HG03469 (cell line): ENCODE measurements at regions not wholly inside any gene's neighbourhood (a gene's known extent, or its start where the extent isn't known, plus 50 kb on each side); places are given as distances from the start of the nearest gene placed in this dataset.

Experiments
- ATAC-seq: cut with Tn5 transposase; IDR thresholded peaks from one replicate; pipeline ENCODE4 v1.9.1; 2021; ENCODE audit warnings: mild to moderate bottlenecking, moderate library complexity, moderate number of reproducible peaks; ENCODE audit not compliant: unreplicated experiment

DNA sequence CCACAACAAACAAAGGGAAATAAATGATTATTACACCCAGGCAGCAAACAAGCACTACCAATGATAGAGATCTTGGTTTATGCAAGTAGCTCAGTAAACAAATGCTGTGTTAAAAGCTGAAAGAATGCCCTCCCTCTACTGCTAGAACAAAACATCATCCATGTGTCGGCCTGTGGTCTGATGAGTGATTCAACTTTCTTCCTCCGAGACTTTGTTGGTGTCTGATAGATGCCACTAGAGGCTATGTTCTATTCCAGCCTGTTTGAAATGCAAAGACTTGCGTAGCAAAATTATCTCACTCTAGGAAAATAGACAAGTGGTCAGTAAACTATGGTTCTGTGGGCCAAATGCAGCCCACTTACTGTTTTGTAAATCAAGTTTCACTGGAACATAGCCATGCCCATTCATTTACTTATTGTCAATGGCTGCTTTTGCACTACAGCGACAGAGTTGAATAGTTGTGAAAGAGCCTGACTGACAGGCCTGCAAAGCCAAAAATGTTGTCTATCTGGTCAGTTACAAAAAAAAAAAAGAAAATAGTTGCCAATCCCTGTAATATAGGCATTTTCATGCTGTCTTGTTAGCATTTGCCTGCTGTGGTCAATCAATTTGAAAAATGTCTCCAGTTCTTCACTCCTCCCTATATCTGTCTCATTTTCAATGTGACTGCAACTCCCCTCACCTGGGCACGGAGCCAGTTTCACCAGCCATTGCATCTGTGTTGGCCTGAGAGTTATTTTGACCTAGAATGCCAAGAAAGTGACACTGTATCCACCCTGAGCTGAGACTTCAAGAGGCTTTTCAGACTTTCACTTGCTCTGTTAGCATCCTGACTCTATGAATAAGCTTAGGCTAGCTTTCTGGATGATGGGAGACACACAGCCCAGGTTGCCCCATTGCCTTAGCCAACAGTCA lies 544.6 kb upstream of the BTBD3 start:
- ATAC-seq, result no peak

DNA sequence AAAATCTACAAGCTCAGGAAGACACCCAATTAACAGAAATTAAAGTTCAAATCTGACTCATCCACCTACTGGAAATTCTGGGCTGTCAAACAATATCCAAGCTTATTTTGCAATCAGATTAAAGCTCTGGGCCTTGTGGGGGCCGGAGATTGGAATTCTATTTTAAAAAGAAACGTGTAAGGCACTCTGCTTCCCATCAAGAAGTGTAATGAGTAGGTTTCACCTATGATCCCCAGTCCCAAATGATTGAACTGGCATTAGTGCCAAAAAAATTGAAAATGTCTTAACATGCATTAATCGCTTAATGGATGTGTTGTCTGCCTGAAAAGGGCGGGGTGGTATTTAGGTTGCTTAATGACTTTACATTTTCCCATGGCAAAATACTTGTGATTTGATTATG lies 542.4 kb upstream of the BTBD3 start:
- ATAC-seq, result no peak

DNA sequence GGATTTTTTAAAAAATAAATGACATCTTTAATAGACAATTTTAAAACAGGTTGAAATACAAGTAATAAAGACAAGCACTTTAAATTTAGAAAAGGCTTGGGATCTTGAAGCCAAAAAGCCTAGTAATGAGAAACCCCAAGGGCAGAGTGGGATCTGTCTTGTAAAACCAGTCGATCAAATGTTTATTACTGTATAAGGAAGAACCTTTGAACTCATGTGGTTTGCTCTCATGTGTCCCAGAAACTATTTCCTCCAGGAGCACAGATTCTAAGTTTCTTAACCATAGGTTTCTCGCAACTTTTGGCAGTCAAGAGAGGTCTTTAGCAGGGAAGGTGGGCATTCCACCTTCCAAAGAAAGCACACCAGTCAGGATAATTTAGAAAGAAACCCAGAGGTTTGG lies 541.7 kb upstream of the BTBD3 start:
- no peak for ATAC-seq

DNA sequence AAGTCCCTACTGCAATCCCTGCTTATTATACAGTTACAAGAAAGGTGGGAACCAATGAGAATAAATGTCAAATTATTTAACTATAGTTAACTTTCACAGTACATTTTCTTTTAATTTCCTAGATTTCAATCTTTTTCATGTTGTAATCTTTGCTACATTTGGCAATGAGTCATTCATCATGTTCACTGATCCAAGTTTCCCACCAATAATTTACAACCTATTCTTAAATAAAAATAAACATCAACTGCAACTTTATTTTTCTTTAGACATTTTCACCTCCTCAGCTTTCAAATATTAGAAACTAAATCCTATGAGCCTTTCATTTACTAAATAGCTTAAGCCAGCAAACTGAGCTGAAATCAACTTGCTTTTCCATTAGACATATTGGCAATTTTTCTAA lies 541.3 kb upstream of the BTBD3 start:
- ATAC-seq, result no peak

DNA sequence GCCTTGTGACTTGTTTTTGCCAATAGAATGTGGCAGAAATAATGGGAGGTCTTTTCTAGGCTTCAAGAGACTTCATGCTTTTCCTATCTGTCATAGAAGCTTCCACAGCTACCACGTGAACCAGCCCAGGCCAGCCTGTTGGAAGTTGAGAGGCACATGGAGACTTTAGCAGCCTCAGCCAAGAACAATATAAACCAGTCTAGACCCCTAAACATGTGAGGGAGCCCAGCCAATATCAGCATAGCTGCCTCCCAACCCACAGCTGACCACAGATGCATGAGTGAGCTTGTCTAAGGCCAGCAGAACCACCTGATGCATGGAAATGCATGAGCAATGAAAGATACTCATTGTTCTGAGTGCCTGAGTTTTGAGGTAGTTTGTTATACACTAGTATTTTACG lies 540.7 kb upstream of the BTBD3 start:
- no peak for ATAC-seq

DNA sequence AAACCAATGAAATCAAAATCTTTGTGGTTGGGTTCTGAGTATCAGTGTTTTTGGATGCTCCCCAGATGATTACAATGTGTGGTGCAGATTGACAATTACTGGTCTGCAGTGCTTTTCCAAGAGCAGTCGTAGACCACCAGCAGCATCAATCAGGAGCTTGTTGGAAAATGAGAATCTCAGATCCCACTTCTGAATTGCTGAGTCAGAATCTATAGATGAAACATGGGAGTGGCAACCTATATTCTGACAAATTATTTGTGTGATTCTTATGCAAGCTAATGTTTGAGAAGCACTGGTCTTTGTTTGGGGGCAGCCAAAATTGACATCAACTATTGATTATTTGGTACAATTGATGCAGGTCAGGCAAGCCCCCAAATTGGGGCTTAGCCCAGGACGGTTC lies 539.9 kb upstream of the BTBD3 start:
- no peak for ATAC-seq

DNA sequence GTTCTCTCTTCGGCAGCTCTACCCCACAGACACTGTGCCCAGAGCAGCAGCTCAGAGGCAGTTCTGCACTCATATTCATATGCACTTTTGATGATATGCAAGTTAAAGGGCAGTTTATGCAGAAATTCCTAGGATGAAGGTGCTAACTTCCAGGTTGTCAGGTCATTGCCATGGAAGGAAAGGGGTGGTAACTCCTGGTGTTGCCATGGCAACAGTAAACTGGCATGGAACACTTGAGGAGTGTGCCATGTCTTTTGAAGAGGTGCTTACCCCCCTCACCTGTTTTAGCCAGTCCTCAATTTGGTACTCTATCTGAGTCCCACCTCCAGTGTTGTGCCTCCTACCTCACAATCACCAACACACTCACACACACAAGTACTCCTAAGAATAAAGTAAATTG lies 539.4 kb upstream of the BTBD3 start:
- no peak for ATAC-seq

DNA sequence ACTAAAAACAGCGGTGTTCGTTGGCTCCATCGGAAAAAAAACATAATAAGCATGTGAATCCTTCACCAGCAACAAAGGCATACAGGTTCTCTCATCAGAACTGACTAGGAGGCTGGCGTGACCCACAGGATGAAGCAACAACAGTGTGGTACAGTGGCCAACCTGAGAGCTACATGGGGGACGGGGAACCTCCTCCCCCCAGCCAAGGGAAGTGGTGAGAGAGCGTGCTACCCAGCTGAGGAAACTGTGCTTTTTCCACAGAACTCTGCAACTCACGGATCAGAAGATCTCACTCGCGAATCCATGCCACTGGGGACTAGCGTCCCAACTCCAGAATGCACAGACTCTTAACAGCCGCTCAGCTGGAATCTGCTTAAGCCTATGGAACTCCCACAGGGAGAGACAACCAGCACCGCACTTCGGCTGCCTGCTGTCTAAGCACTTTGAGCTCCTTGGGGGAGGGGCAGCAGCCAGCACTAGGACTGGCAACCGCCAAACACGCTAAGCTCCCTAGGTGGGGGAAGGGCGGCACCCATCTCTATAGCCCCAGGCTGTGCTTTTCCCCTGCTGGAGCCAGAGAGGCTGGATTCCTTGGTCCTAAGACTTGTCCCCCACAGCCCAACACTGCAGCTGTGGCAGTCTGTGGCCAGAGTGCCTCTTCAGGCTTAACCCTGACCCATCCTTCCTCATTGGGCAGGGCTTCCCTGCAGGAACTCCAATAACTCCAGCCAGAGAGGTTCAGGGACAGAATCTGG lies 538.3 kb upstream of the BTBD3 start:
- ATAC-seq, result no peak

DNA sequence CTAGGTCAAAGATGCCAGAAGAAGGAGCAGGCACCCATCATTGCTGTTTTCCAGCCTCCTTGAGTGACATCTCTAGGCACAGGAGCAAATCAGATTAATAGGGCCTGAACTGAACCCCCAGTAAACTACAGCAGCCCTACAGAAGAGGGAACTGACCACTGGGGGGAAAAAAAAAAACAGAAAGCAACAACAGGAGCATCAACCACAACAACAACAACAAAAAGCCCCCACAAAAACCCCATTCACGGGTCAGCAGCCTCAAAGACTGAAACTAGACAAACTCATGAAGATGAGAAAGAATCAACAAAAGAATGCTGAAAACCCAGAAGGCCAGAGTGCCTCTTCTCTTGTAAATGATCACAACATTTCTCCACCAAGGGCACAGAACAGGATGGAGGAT lies 537.4 kb upstream of the BTBD3 start:
- ATAC-seq, result no peak

DNA sequence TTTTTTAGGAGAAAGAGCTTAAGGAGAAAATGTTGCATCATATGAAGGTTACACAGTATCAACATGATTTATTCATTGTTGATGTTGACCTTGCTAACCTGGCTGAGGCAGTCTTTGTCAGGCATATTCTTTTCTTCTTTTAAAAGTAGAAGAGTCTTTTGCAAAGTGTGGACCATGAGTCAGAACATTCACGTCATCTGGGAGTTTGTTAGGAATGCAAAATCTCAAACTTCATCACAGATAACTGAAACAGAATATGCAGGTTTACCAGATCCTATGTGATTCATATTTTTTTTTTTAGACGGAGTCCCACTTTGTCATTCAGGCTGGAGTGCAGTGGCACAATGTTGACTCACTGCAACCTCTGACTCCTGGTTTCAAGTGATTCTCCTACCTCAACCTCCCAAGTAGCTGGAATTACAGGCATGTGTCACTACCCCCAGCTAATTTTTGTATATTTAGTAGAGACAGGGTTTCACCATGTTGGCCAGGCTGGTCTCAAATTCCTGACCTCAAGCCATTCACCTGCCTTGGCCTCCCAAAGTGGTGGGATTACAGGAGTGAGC lies 530.4 kb upstream of the BTBD3 start:
- no peak for ATAC-seq

DNA sequence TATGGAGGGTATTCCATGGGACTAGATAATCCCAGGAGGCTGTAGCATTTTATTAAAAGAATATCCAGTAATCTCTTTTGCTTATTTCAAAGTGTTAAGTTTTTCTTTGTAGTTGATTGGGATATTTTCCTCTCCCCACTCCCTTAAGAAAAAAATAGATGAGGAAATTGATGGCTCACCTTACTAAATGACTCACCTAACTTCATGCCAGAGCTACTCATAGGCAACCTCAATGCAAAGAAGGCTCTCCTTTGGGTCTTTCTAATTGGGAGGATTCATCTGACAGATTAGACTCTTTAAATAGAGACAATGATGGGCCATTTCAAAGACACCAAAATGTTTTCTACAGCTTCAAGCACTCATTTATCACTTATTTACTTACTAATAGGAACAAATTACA lies 528.5 kb upstream of the BTBD3 start:
- ATAC-seq, result no peak

DNA sequence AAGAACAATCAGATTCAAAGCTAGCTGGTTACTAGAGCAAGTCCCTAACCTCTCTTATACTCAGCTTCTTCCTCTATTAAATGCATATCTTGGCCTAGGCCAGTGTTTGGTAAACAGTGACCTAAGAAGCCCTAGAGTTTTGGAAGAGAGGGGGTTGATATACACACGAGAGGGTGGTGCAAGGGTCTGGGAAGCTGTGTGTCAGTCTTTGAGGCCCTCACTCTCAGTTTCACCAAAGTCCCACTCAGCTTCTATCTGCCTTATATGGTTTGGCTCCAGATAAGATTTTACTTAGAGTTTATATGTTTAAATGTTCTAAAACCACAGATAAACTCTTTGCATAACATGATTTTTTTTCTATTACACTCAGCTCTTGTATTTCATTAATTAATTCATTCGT lies 526.1 kb upstream of the BTBD3 start:
- ATAC-seq, result no peak

DNA sequence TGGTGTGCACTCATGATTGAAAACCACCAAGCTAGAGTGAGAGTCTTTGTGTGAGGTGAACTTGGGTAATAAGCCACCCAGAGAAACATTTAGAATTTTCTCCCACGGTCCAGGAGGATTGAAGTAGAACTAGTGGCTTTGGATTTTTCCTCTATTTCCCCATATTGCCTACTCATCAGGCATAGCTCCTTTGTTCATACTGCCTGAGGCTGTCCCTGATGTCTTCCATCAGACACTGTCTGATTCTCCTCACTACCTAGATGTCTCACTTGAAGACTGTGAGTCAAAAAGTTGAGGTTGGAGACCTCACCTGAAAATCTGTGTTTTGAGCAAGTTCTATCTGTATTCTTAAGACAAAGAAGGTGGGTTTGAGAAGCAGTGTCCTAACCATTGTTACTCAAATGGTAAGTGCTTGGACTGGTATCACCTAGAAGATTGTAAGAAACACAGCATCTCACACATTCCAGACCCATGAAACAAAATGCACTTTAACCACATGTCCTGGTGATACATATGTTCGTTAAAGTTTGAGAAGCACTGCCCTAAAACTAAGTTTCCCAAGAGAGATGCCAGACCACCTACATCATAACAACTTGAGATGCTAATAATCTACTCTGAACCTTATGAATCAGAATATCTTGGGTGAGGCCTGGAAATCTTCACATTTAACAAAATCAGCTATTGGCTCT lies 523.4 kb upstream of the BTBD3 start:
- ATAC-seq, result no peak

DNA sequence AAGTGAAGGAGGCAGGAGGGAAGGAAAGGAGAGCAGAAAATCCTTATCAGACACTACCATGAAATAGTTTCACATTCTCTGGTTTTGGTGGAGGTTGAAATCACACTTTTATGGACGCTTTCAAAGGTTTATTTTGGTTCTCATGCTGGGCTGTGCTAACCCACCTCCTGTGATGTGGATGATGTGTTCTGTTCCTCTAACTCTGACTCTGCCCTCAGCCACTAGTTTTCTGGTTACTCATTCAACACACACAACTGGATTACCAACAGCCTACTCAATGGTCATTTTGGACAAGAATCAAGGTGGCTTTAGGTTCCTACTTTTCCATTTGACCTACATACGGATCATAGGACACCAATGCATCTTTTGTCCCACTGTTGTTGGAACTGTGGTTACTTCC lies 522.1 kb upstream of the BTBD3 start:
- no peak for ATAC-seq

DNA sequence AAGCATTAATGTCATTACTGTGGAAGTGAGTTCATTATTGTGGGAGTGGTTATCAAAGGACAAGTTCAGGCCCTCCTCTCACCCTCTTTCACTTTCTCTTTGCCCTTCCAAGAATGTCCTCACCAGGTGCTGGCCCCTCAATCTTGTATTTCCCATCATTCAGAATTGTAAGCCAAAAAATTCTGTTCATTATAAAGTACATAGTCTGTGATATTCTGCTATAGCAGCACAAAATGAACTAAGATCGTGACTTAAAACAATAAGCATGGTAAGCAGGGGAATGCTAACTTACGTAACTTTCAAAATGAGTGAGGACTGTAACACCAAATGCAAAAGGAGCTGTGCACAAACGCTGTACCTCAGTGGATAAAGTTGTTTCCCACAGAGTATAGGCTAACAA lies 515.7 kb upstream of the BTBD3 start:
- no peak for ATAC-seq

DNA sequence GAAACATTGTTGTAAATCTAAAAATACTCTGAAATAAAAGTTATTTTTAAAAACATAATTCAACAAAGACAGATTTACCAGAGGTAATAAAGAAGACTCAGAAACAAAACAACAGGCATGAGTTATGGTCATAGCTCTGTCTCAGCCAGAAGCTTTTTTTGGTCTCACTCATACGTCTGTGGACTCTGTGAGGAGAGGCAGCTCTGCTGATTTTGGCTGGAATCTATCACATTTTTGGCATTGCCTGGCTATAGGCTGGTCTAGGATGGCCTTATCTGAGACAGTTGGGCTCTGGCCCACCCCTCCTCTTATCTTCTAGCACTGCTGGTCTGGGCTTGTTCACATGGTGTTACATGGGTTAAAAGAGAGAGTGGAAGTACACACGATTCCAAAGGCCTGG lies 514.0 kb upstream of the BTBD3 start:
- ATAC-seq, result no peak

DNA sequence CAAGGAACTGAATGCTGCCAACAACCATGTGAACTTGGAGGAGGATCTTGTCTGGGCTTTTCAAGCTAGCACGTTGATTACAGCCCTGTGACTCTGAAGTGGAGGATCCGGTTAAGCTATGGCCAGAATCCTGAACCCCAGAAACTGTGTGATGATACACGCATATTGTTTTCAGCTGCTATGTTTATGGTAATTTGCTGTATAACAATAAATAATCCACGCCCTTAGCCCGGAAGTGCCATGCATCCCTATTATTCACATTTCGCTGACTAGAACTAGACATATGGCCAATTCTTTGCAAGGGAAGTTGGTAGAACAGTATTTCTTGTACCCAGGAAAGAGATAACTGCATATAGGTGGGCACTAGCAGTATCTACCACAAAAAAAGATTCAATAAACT lies 510.8 kb upstream of the BTBD3 start:
- ATAC-seq, result no peak

DNA sequence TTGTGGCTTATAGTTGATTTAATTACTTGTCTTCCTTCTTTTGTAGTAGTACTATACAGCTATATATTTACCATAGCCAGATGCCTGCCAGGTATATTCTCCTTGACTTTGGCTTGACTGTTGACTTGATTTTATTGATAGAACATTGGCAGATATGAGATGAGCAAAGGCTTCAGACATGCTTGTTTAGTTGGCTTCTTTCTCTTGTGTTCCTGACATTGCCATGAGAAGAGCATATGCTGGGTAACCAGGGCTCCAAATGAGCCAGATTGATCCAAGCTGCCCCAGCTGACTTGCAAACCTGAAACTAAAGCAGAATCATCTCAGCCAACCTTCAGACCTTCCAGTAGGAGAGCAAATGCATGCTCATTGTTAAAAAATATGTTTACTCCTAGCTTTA lies 508.1 kb upstream of the BTBD3 start:
- no peak for ATAC-seq

DNA sequence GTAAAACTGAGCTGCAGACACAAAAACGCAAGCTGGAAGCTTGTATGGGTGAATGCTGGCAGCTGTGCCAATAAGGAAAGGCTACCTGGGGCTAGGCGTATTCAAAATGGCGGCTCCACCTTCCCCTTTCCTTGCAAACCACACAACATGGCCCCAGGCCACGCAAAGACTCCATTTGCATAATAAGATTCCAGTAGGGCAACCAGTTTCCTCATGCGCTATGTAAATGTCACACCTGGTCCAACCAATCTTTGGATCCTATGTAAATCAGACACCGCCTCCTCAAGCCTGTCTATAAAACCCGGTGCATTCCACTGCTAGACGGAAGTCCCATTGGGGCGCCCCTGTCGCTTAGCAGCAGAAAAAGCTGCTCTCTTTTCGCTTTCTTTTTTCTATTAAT lies 505.9 kb upstream of the BTBD3 start:
- ATAC-seq, result no peak

DNA sequence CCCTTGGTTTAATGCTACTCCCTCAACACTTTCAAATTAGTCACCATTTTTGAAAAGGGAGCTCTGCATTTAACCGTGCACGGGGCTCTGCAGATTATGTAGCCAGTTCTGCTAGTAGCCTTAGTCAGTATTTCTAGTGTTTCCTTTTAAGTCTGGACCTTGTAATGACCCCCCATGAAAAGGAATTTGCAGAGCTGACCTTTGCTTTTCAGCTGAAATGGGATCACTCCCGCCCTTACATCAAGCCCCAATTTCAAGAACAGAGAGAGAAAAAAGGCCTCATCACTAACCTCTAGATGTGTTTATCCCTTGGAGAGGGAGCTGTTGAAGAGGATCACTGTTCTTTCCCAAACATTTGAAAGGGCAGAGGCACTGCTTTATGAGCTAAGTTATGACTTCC lies 490.7 kb upstream of the BTBD3 start:
- ATAC-seq, result no peak

DNA sequence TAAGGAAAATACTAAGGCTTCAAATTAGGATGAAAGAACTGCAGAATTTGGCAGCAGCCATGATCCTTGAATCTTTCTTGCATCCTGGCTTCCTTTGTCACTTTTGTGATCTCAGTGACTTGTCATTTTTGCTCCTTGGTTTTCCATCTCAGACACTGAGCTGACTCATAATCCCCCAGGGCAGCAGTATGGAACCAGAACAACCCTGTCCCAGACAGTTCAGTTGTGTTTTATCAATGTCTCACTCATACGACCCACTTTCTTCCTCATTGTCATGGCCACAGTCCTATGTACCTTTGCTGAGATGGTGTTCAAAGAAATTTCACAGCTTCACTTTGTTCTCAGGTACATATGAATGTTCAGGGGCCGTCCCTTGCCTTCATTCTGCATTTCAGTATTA lies 488.5 kb upstream of the BTBD3 start:
- no peak for ATAC-seq
